ENCODE measurements at regions not wholly inside any gene's neighbourhood (a gene's known extent, or its start where the extent isn't known, plus 50 kb on each side); places are given as distances from the start of the nearest gene placed in this dataset.

DNA sequence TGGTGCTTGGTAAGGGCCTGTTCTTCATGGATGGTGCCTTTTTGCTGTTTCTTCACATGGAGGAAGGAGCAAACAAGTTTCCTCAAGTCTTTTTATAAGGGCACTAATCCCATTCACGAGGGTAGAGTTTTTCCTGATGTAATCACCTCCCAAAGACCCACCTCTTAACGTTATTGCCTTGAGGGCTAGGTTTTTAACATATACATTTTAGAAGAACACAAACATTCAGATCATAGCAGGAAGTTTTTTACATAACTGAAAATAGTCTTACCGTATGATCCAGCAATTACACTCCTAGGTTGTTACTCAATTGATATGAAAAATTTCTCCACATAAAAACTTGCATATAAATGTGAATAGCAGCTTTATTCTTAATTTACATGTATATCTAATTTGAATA lies 976.3 kb downstream of the DSC3 start (continued):
- no peak for TF ChIP-seq STAT1 (conservative IDR thresholded peaks at IDR 0.05)

GRCh38 chr18:30057398-30057797 lies 985.1 kb downstream of the DSC3 start:
- Histone ChIP-seq H3K27ac (ENCODE audit: control insufficient read depth, insufficient read depth) (no peak overlapping the region), H3K9ac (ENCODE audit: control insufficient read depth, insufficient read depth, low read length) (no peak overlapping the region), H3K27me3 (replicated peaks in 1 of 2; ENCODE audit: control insufficient read depth in 2 of 2, insufficient read depth in 2 of 2, low read length in 1 of 2) (no peaks in the 10 kb centered on the region), H4K20me1 (ENCODE audit: control insufficient read depth, insufficient read depth) (no peaks in the 10 kb centered on the region), H3K36me3 (ENCODE audit: control insufficient read depth in 2 of 2, insufficient read depth in 2 of 2, low read length in 1 of 2) (no peaks in the 10 kb centered on the region), H3K79me2 (ENCODE audit: control insufficient read depth, insufficient read depth, low read length) (no peaks in the 10 kb centered on the region), H3K4me2 (ENCODE audit: control insufficient read depth, insufficient read depth) (no peak overlapping the region), H3K4me1 (ENCODE audit: control insufficient read depth, insufficient read depth, low read length) (no peaks in the 10 kb centered on the region), H3K9me3 (replicated peaks; ENCODE audit: control insufficient read depth, insufficient read depth, low read length) (no peaks in the 10 kb centered on the region), H2AFZ (ENCODE audit: control insufficient read depth, low read depth, low read length) (no peak overlapping the region), H3K4me3 (no peak overlapping the region)
- ChIA-PET RAD21 (ENCODE audit: unreplicated experiment) (no interaction called here), POLR2A (no interaction called here), SMC1A (ENCODE audit: uncharacterized antibody, unreplicated experiment) (no interaction called here), CTCF (no interaction called here)
- DNase-seq (ENCODE audit: low read depth, low spot score) (no peak), FAIRE-seq (no peak), ATAC-seq (no peak)
- BruUV-seq (replicated peaks) = no TSS peak
- in situ Hi-C loops (cut with MboI) = no loop called here
- intact Hi-C loops (cut with micrococcal nuclease; ENCODE audit: unreplicated experiment) = no loop called here
- TF ChIP-seq KLF5 (IDR thresholded peaks at IDR 0.05; ENCODE audit: partially characterized antibody) (no peak), CREB1 (IDR thresholded peaks at IDR 0.05; ENCODE audit: low read depth) (no peak), TBL1XR1 (IDR thresholded peaks at IDR 0.05; ENCODE audit: low read depth, low read length) (no peak)

DNA sequence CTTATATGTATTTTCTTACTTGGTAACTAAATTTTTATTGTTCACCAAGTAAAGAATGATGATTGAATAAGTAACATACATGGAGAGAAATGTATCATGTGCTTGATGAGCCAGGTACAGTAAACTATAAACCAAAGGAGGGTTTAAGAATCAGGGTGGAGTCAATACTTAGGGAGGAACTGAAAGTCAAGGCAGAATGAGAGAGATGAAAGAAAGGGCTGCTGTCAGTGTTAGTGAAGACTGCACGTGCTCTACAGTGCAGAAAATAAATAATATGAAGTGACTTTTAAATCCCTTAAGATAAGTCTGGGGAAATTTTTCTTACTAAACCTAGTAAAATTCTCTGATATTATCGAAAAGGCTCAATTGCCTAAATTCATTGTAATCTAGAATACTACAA lies 986.0 kb downstream of the DSC3 start:
- Histone ChIP-seq H4K20me1 (ENCODE audit: control insufficient read depth, insufficient read depth) (no peaks in the 10 kb centered on the region), H3K4me3 (no peak overlapping the region), H3K9ac (ENCODE audit: control insufficient read depth, insufficient read depth, low read length) (no peak overlapping the region), H2AFZ (ENCODE audit: control insufficient read depth, low read depth, low read length) (no peak overlapping the region), H3K4me1 (ENCODE audit: control insufficient read depth, insufficient read depth, low read length) (no peaks in the 10 kb centered on the region), H3K9me3 (replicated peaks; ENCODE audit: control insufficient read depth, insufficient read depth, low read length) (no peaks in the 10 kb centered on the region), H3K79me2 (ENCODE audit: control insufficient read depth, insufficient read depth, low read length) (no peaks in the 10 kb centered on the region), H3K4me2 (ENCODE audit: control insufficient read depth, insufficient read depth) (no peak overlapping the region), H3K36me3 (ENCODE audit: control insufficient read depth in 2 of 2, insufficient read depth in 2 of 2, low read length in 1 of 2) (no peaks in the 10 kb centered on the region), H3K27ac (ENCODE audit: control insufficient read depth, insufficient read depth) (no peak overlapping the region), H3K27me3 (replicated peaks in 1 of 2; ENCODE audit: control insufficient read depth in 2 of 2, insufficient read depth in 2 of 2, low read length in 1 of 2) (no peaks in the 10 kb centered on the region)
- no peak for DNase-seq (ENCODE audit: low read depth, low spot score)
- WGBS (ENCODE audit: insufficient coverage, insufficient replicate concordance, low lambda C conversion rate, missing lambda C conversion rate) = 23% methylated on average over 2 of the region's 2 CpGs
- peak; percentile 59; the same call in 2 of the 3 replicates for ATAC-seq
- no peak for FAIRE-seq
- no TSS peak for BruUV-seq (replicated peaks)
- ChIA-PET POLR2A (no interaction called here), SMC1A (ENCODE audit: uncharacterized antibody, unreplicated experiment) (no interaction called here), RAD21 (ENCODE audit: unreplicated experiment) (no interaction called here), CTCF (no interaction called here)
- in situ Hi-C loops (cut with MboI) (no loop called here), intact Hi-C loops (cut with micrococcal nuclease; ENCODE audit: unreplicated experiment) (no loop called here)
- TF ChIP-seq TCF12 (IDR thresholded peaks at IDR 0.05; ENCODE audit: low read depth, low read length) = no peak
- no peak for TF ChIP-seq YY1 (IDR thresholded peaks at IDR 0.05; ENCODE audit: low read depth, low read length)
- no peak for TF ChIP-seq IRF4 (IDR thresholded peaks at IDR 0.05; ENCODE audit: low read depth, low read length)
- no peak for TF ChIP-seq TAF1 (IDR thresholded peaks at IDR 0.05; ENCODE audit: borderline replicate concordance, low read depth, low read length)
- TF ChIP-seq SMAD1 (IDR thresholded peaks at IDR 0.05; ENCODE audit: low read depth, partially characterized antibody) = no peak
- peak; percentile 14 to 69; a peak in 1 of 4 replicates for TF ChIP-seq BHLHE40 (IDR thresholded peaks at IDR 0.05; ENCODE audit: borderline replicate concordance in 1 of 2, low read depth in 2 of 2, low read length in 1 of 2)
- TF ChIP-seq ZNF24 (IDR thresholded peaks at IDR 0.05) = peak; percentile 43; the same call in 1 of the 2 replicates
- no peak for TF ChIP-seq SRF (IDR thresholded peaks at IDR 0.05; ENCODE audit: low read depth in 2 of 2, low read length in 2 of 2)
